ENCODE measurements at regions not wholly inside any gene's neighbourhood (a gene's known extent, or its start where the extent isn't known, plus 50 kb on each side); places are given as distances from the start of the nearest gene placed in this dataset.
"Not testable (repeated sequence)": the region's sequence is repeated elsewhere in the genome, so short reads cannot be mapped to it uniquely, and the experiment has no call there.

GRCh38 chr12:113532292-113532691 lies 60.6 kb upstream of the LHX5 start:
- Mint-ChIP-seq H3K36me3 (ENCODE audit: low read depth) (no peaks in the 10 kb centered on the region), H3K4me3 (no peak overlapping the region), H3K9me3 (peaks cover 3% of the 10 kb centered on the region), H3K4me1 (ENCODE audit: low read depth) (no peaks in the 10 kb centered on the region), H3K27ac (no peak overlapping the region), H3K27me3 (peaks cover 55% of the 10 kb centered on the region)
- ChIA-PET CTCF (interaction anchor here (0.6 kb wide), 1 partner anchor 18 kb away, joined by 4 read pairs; no protein-coding TSS in a partner anchor), POLR2A (no interaction called here)
- Histone ChIP-seq H3K4me1 (ENCODE audit: insufficient read depth, low read length) (no peaks in the 10 kb centered on the region), H3K36me3 (ENCODE audit: insufficient read depth, low read length) (no peaks in the 10 kb centered on the region), H3K27ac (ENCODE audit: low read depth in 1 of 2, low read length in 2 of 2) (no peak overlapping the region), H3K27me3 (ENCODE audit: control insufficient read depth in 1 of 2, insufficient read depth in 2 of 2, low read length in 2 of 2) (peaks cover 11 to 16% of the 10 kb centered on the region in 2 experiments), H3K4me3 (ENCODE audit: low read length) (no peak overlapping the region), H3K9me3 (ENCODE audit: control insufficient read depth in 1 of 2, insufficient read depth in 1 of 2, low read length in 2 of 2) (peaks cover 0 to 13% of the 10 kb centered on the region in 2 experiments)
- intact Hi-C loops (cut with DNase I, micrococcal nuclease) = no loop called here
- no peak for TF ChIP-seq CTCF (IDR thresholded peaks at IDR 0.05)
- DNase-seq (no peak), ATAC-seq (ENCODE audit: poor library complexity) (no peak)

GRCh38 chr12:113531073-113531472 lies 59.4 kb upstream of the LHX5 start:
- CTCF ChIA-PET; ATAC-seq (ENCODE audit: poor library complexity): not testable (repeated sequence)

GRCh38 chr12:113528606-113529293 lies 57.1 kb upstream of the LHX5 start:
- H3K4me1 ChIP-seq (ENCODE audit: insufficient read depth, low read length) = no peaks in the 10 kb centered on the region
- no peak overlapping the region for H3K27ac ChIP-seq (ENCODE audit: low read depth in 1 of 2, low read length in 2 of 2)
- Mint-ChIP-seq H3K27ac (no peak overlapping the region), H3K9me3 (peaks cover 3% of the 10 kb centered on the region), H3K4me3 (no peak overlapping the region), H3K4me1 (ENCODE audit: low read depth) (no peaks in the 10 kb centered on the region), H3K36me3 (ENCODE audit: low read depth) (no peaks in the 10 kb centered on the region), H3K27me3 (peaks cover 69% of the 10 kb centered on the region)
- no peak overlapping the region for H3K4me3 ChIP-seq (ENCODE audit: low read length)
- no peak for DNase-seq
- CTCF ChIA-PET = no interaction called here
- no peaks in the 10 kb centered on the region for H3K36me3 ChIP-seq (ENCODE audit: insufficient read depth, low read length)
- no peak for ATAC-seq (ENCODE audit: poor library complexity)
- POLR2A ChIA-PET = no interaction called here
- peaks cover 0 to 4% of the 10 kb centered on the region in 2 experiments for H3K9me3 ChIP-seq (ENCODE audit: control insufficient read depth in 1 of 2, insufficient read depth in 1 of 2, low read length in 2 of 2)
- intact Hi-C loops (cut with DNase I, micrococcal nuclease) = no loop called here
- no peak for TF ChIP-seq CTCF (IDR thresholded peaks at IDR 0.05)
- H3K27me3 ChIP-seq (ENCODE audit: control insufficient read depth in 1 of 2, insufficient read depth in 2 of 2, low read length in 2 of 2) = peaks cover 17 to 26% of the 10 kb centered on the region in 2 experiments

More at GRCh38 chr12:113531073-113531472, 59.4 kb upstream of the LHX5 start:
- H3K27ac Mint-ChIP-seq; intact Hi-C loops (cut with DNase I, micrococcal nuclease); POLR2A ChIA-PET; H3K9me3 Mint-ChIP-seq; H3K36me3 Mint-ChIP-seq (ENCODE audit: low read depth); H3K9me3 ChIP-seq (ENCODE audit: control insufficient read depth in 1 of 2, insufficient read depth in 1 of 2, low read length in 2 of 2); H3K4me1 ChIP-seq (ENCODE audit: insufficient read depth, low read length); H3K27ac ChIP-seq (ENCODE audit: low read depth in 1 of 2, low read length in 2 of 2); H3K4me3 ChIP-seq (ENCODE audit: low read length); H3K4me1 Mint-ChIP-seq (ENCODE audit: low read depth); H3K36me3 ChIP-seq (ENCODE audit: insufficient read depth, low read length); H3K4me3 Mint-ChIP-seq; DNase-seq: not testable (repeated sequence)
- H3K27me3 ChIP-seq (ENCODE audit: control insufficient read depth in 1 of 2, insufficient read depth in 2 of 2, low read length in 2 of 2) = peaks cover 14 to 16% of the 10 kb centered on the region in 2 experiments
- peaks cover 61% of the 10 kb centered on the region for H3K27me3 Mint-ChIP-seq

GRCh38 chr12:113525066-113525465 lies 53.4 kb upstream of the LHX5 start:
- no peaks in the 10 kb centered on the region for H3K9me3 Mint-ChIP-seq
- H3K4me1 Mint-ChIP-seq (ENCODE audit: low read depth) = no peaks in the 10 kb centered on the region
- H3K4me3 ChIP-seq (ENCODE audit: low read length) = no peak overlapping the region
- no peaks in the 10 kb centered on the region for H3K36me3 Mint-ChIP-seq (ENCODE audit: low read depth)
- ChIA-PET CTCF (no interaction called here), POLR2A (no interaction called here)
- no peaks in the 10 kb centered on the region for H3K36me3 ChIP-seq (ENCODE audit: insufficient read depth, low read length)
- no peak overlapping the region for H3K27ac ChIP-seq (ENCODE audit: low read depth in 1 of 2, low read length in 2 of 2)
- peaks cover 36 to 39% of the 10 kb centered on the region in 2 experiments for H3K27me3 ChIP-seq (ENCODE audit: control insufficient read depth in 1 of 2, insufficient read depth in 2 of 2, low read length in 2 of 2)
- TF ChIP-seq CTCF (IDR thresholded peaks at IDR 0.05) = no peak
- intact Hi-C loops (cut with DNase I, micrococcal nuclease) = no loop called here
- H3K27ac Mint-ChIP-seq = no peak overlapping the region
- H3K9me3 ChIP-seq (ENCODE audit: control insufficient read depth in 1 of 2, insufficient read depth in 1 of 2, low read length in 2 of 2) = peaks cover 0 to 4% of the 10 kb centered on the region in 2 experiments
- no peaks in the 10 kb centered on the region for H3K4me1 ChIP-seq (ENCODE audit: insufficient read depth, low read length)
- DNase-seq (no peak), ATAC-seq (ENCODE audit: poor library complexity) (no peak)
- peaks cover 90% of the 10 kb centered on the region for H3K27me3 Mint-ChIP-seq
- no peak overlapping the region for H3K4me3 Mint-ChIP-seq
